ENCODE measurements at regions not wholly inside any gene's neighbourhood (a gene's known extent, or its start where the extent isn't known, plus 50 kb on each side); places are given as distances from the start of the nearest gene placed in this dataset.

GRCh38 chr1:234769284-234769985 lies 159.5 kb upstream of the IRF2BP2 start:
- no peaks in the 10 kb centered on the region for H3K27me3 ChIP-seq (ENCODE audit: control insufficient read depth, insufficient read depth, low read length)
- ChIA-PET CTCF (no interaction called here), POLR2A (interaction anchor here (0.6 kb wide), 1 partner anchor 25 kb away, joined by 4 read pairs; no protein-coding TSS in a partner anchor)
- no peak overlapping the region for H3K27ac ChIP-seq (ENCODE audit: low read depth, low read length)
- no peak overlapping the region for H3K4me3 ChIP-seq (ENCODE audit: low read depth, low read length)
- TF ChIP-seq CTCF (IDR thresholded peaks at IDR 0.05; ENCODE audit: low read depth, low read length): no peak
- peaks cover 3% of the 10 kb centered on the region; the same call in 1 of the 2 replicates for H3K9me3 ChIP-seq (ENCODE audit: control insufficient read depth, insufficient read depth, low read length)
- no peak for DNase-seq (ENCODE audit: low read depth, low spot score)

GRCh38 chr1:234768569-234769283 lies 158.7 kb upstream of the IRF2BP2 start:
- DNase-seq (ENCODE audit: low read depth, low spot score): no peak
- ChIA-PET POLR2A (interaction anchor here (0.6 kb wide), 1 partner anchor 24 kb away, joined by 4 read pairs; no protein-coding TSS in a partner anchor), CTCF (no interaction called here)
- no peak for TF ChIP-seq CTCF (IDR thresholded peaks at IDR 0.05; ENCODE audit: low read depth, low read length)
- no peak overlapping the region for H3K27ac ChIP-seq (ENCODE audit: low read depth, low read length)
- peaks cover 3% of the 10 kb centered on the region; the same call in 1 of the 2 replicates for H3K9me3 ChIP-seq (ENCODE audit: control insufficient read depth, insufficient read depth, low read length)
- no peaks in the 10 kb centered on the region for H3K27me3 ChIP-seq (ENCODE audit: control insufficient read depth, insufficient read depth, low read length)
- H3K4me3 ChIP-seq (ENCODE audit: low read depth, low read length): no peak overlapping the region

DNA sequence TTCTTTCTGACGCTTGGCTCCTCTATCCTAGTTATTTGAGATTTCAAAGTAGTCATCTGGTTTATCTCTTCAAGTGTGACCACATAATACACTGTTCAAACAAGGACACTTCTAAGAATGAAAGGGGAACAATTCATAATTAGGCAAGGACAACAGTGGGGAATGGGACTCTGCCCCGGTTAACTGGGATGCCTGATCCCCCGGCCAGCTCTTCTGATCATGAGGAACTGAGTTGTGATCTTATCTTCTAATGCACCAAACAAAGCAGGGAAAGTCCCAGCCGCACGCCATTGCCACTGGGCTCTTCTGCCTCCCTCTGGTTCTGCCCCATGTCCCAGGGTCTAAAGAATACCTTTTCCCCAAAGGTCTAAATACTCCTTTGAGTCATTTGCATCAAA lies 158.2 kb upstream of the IRF2BP2 start:
- Histone ChIP-seq H3K4me3 (ENCODE audit: low read depth, low read length) (no peak overlapping the region), H3K27ac (ENCODE audit: low read depth, low read length) (no peak overlapping the region), H3K9me3 (ENCODE audit: control insufficient read depth, insufficient read depth, low read length) (no peaks in the 10 kb centered on the region), H3K27me3 (ENCODE audit: control insufficient read depth, insufficient read depth, low read length) (no peaks in the 10 kb centered on the region)
- ChIA-PET CTCF (interaction anchor here (0.6 kb wide), 1 partner anchor 40 kb away, joined by 3 read pairs; no protein-coding TSS in a partner anchor), POLR2A (no interaction called here)
- no peak for DNase-seq (ENCODE audit: low read depth, low spot score)
- TF ChIP-seq CTCF (IDR thresholded peaks at IDR 0.05; ENCODE audit: low read depth, low read length): no peak

DNA sequence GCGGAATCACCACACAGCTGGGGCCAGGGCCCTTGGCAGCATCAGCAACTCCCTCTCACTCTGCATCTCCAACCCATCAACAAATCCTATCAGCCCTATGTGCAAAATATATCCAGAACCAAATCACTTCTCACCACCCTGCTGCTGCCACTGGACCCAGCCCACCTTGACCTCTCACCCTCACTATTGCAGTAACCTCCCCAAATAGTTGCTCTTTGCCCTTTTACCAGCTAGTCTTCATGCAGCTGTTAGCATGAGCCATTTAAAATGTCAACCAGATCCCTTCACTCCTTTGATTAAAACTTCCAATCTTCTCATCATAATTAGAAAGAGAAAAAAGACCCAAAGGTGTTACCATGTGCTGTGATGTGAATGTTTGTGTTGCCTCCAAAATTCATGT lies 155.7 kb upstream of the IRF2BP2 start:
- no peaks in the 10 kb centered on the region for H3K9me3 ChIP-seq (ENCODE audit: control insufficient read depth, insufficient read depth, low read length)
- ChIA-PET CTCF (no interaction called here), POLR2A (no interaction called here)
- no peak for TF ChIP-seq CTCF (IDR thresholded peaks at IDR 0.05; ENCODE audit: low read depth, low read length)
- H3K27me3 ChIP-seq (ENCODE audit: control insufficient read depth, insufficient read depth, low read length): no peaks in the 10 kb centered on the region
- no peak overlapping the region for H3K27ac ChIP-seq (ENCODE audit: low read depth, low read length)
- H3K4me3 ChIP-seq (ENCODE audit: low read depth, low read length): no peak overlapping the region
- no peak for DNase-seq (ENCODE audit: low read depth, low spot score)

GRCh38 chr1:234765181-234765580 lies 155.2 kb upstream of the IRF2BP2 start:
- TF ChIP-seq CTCF (IDR thresholded peaks at IDR 0.05; ENCODE audit: low read depth, low read length): no peak
- no peak overlapping the region for H3K4me3 ChIP-seq (ENCODE audit: low read depth, low read length)
- DNase-seq (ENCODE audit: low read depth, low spot score): no peak
- no peaks in the 10 kb centered on the region for H3K27me3 ChIP-seq (ENCODE audit: control insufficient read depth, insufficient read depth, low read length)
- no peak overlapping the region for H3K27ac ChIP-seq (ENCODE audit: low read depth, low read length)
- H3K9me3 ChIP-seq (ENCODE audit: control insufficient read depth, insufficient read depth, low read length): no peaks in the 10 kb centered on the region
- CTCF ChIA-PET: no interaction called here
- POLR2A ChIA-PET: no interaction called here

Data from AG04450 (cell line).